Right lobe of liver (tissue), 6 donors: ENCODE measurements at regions not wholly inside any gene's neighbourhood (a gene's known extent, or its start where the extent isn't known, plus 50 kb on each side); places are given as distances from the start of the nearest gene placed in this dataset.

Experiments used
- ATAC-seq, 4 donors: fragments of 200-7000 bp; cut with Tn5 transposase; one replicate each; pipeline ENCODE4 v1.9.1; 2020; ENCODE audit warnings: mild to moderate bottlenecking in 4 of 4, moderate library complexity in 4 of 4
- DNase-seq, 3 donors: peaks; one replicate each; pipeline ENCODE4 v3.0.0-alpha.2; 2020
- H3K27ac ChIP-seq, 3 donors: fragments of 200-600 bp; one replicate each; pipeline ENCODE4 v1.8.0; 2022
- H3K27me3 ChIP-seq, 2 donors: fragments of 200-600 bp; one replicate each; pipeline ENCODE4 v1.8.0; 2022
- H3K36me3 ChIP-seq, 4 donors: fragments of 200-600 bp; sonication (generic) in 1 of 4; one replicate each; pipeline versions ENCODE4 v1.5.1 to v1.8.0; 2017 to 2022; ENCODE audit warnings: control low read depth in 1 of 4
- H3K4me1 ChIP-seq, 4 donors: fragments of 200-600 bp; sonication (generic) in 1 of 4; one replicate each; pipeline versions ENCODE4 v1.5.1 to v1.8.0; 2017 to 2022; ENCODE audit warnings: control low read depth in 1 of 4
- H3K4me3 ChIP-seq, 3 donors: fragments of 200-600 bp; one replicate each; pipeline ENCODE4 v1.8.0; 2022
- H3K9me3 ChIP-seq, 4 donors: fragments of 200-600 bp; sonication (generic) in 1 of 4; one replicate each; pipeline versions ENCODE4 v1.5.1 to v1.8.0; 2017 to 2022; ENCODE audit warnings: control low read depth in 1 of 4
- POLR2A ChIP-seq: fragments of 450-650 bp; IDR thresholded peaks from one replicate; pipeline ENCODE4 v1.6.1; 2017; ENCODE audit warnings: antibody characterized with exemption, mild to moderate bottlenecking
- WGBS: methylation state at CpG from one replicate; pipeline ENCODE4 v1.1.6; 2018; ENCODE audit warnings: low coverage, low lambda C conversion rate; ENCODE audit not compliant: insufficient coverage; ENCODE audit errors: missing lambda C conversion rate; 5-methylcytosine and 5-hydroxymethylcytosine counted together
- intact Hi-C, 2 donors: fragments of 100-400 bp; cut with DNase I; formaldehyde crosslinking; loops; one replicate each; pipeline versions ENCODE4 v1.11.2 to v1.14.1; 2022
- TF ChIP-seq, protein P1 (sequence below), 4 donors: fragments of 200-600 bp in 3 of 4; fragments of 450-650 bp in 1 of 4; IDR thresholded peaks; one replicate each; pipeline versions ENCODE4 v1.5.1 to v1.8.0; 2016 to 2022; ENCODE audit warnings: antibody characterized with exemption in 4 of 4, mild to moderate bottlenecking in 2 of 4
- donor health status: DM: no; HTN: yes; CAD: no.
- donor health status: DM: no; HTN: no; CAD: no.
- donor health status: DM: no; HTN: no; CAD: no.
- donor health status: DM: no; HTN: yes; CAD: no.
- donor health status: DM: no; HTN: yes; CAD: no.

DNA sequence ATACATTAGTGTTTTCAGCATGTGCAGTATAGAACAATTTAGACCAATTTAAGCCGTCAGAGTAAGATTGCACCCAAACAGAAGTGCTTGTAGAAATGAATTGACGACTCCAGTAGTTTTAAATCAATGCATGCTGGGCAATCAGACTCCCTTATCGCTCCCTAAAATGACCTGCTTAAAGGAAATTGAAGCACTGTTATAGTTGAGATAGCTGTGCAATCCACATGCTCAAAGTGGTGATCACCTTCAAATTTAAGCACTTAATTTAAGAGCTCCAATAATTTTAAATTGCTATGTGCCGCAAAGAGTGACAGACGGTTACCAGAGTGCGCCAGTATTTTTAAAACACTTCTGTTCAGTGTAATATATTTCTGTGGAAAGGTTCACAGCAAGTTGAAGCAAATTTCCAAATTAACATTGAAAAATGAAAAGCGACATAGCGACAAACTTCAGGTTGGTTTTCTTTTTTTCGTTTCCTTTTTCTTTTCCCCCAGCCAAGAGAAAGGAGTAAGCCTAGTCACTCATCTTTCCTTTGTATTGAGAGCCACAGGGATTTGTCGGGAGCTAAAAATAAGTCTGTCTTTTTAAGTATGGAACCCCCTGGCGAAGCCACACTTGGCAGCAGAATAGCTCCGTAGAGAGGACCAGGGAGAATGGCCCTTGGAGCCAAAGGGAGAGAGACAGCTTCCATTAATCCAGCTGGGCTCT is 436.4 kb upstream of the RBMS3 start:
- Histone ChIP-seq H3K9me3 (no peaks in the 10 kb centered on the region), H3K27ac (no peak overlapping the region), H3K4me3 (no peak overlapping the region), H3K36me3 (no peaks in the 10 kb centered on the region), H3K4me1 (no peaks in the 10 kb centered on the region), H3K27me3 (no peaks in the 10 kb centered on the region)
- WGBS = 69% methylated on average over 12 of the region's 12 CpGs
- DNase-seq (no peak), ATAC-seq (no peak)
- TF ChIP-seq, protein P1, sequence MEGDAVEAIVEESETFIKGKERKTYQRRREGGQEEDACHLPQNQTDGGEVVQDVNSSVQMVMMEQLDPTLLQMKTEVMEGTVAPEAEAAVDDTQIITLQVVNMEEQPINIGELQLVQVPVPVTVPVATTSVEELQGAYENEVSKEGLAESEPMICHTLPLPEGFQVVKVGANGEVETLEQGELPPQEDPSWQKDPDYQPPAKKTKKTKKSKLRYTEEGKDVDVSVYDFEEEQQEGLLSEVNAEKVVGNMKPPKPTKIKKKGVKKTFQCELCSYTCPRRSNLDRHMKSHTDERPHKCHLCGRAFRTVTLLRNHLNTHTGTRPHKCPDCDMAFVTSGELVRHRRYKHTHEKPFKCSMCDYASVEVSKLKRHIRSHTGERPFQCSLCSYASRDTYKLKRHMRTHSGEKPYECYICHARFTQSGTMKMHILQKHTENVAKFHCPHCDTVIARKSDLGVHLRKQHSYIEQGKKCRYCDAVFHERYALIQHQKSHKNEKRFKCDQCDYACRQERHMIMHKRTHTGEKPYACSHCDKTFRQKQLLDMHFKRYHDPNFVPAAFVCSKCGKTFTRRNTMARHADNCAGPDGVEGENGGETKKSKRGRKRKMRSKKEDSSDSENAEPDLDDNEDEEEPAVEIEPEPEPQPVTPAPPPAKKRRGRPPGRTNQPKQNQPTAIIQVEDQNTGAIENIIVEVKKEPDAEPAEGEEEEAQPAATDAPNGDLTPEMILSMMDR (IDR thresholded peaks at IDR 0.05) = no peak
- no peak for TF ChIP-seq POLR2A
- intact Hi-C loops = no loop called here

- no peak for DNase-seq
- Histone ChIP-seq H3K27ac (no peak overlapping the region), H3K27me3 (no peaks in the 10 kb centered on the region), H3K4me3 (no peak overlapping the region), H3K9me3 (no peaks in the 10 kb centered on the region), H3K36me3 (no peaks in the 10 kb centered on the region), H3K4me1 (no peaks in the 10 kb centered on the region)
- no peak for ATAC-seq
- TF ChIP-seq POLR2A = no peak
- TF ChIP-seq, protein P1 (IDR thresholded peaks at IDR 0.05) = no peak
- no CpG with 5 or more reads among the region's 4 CpGs for WGBS
- intact Hi-C loops = no loop called here
These were observed 435.9 kb upstream of the RBMS3 start for GRCh38 chr3:28845006-28845324.

- Histone ChIP-seq H3K36me3 (no peaks in the 10 kb centered on the region), H3K27me3 (no peaks in the 10 kb centered on the region), H3K4me3 (no peak overlapping the region), H3K4me1 (no peaks in the 10 kb centered on the region), H3K9me3 (no peaks in the 10 kb centered on the region), H3K27ac (no peak overlapping the region)
- no peak for DNase-seq
- 70% methylated on average over 7 of the region's 14 CpGs for WGBS
- no peak for ATAC-seq
- intact Hi-C loops = no loop called here
- TF ChIP-seq, protein P1 (IDR thresholded peaks at IDR 0.05) = no peak
- TF ChIP-seq POLR2A = no peak
These were observed 433.8 kb upstream of the RBMS3 start for GRCh38 chr3:28846971-28847478.

DNA sequence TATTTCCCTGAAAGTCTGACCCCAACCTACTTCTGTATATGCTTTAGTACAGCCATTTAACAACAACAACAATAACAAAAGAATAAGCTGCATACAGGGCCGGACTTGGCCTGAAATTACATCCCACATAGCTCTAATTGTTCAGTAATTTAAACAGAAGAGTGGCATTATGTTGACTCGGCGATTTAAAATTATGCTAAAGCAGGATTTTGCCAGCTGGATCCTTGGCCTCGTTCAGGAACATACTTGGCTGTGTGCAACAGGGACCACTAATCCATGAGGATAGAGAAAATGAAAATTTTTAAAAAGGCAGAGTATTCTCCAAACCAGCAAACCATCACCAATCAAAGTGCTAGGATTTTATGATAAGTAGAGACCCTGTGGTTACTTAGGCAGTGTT is 433.1 kb upstream of the RBMS3 start:
- H3K4me3 ChIP-seq = no peak overlapping the region
- H3K27me3 ChIP-seq = no peaks in the 10 kb centered on the region
- intact Hi-C loops = no loop called here
- no peaks in the 10 kb centered on the region for H3K36me3 ChIP-seq
- no peaks in the 10 kb centered on the region for H3K9me3 ChIP-seq
- no peak for ATAC-seq
- no peak overlapping the region for H3K27ac ChIP-seq
- H3K4me1 ChIP-seq = no peaks in the 10 kb centered on the region
- TF ChIP-seq, protein P1 (IDR thresholded peaks at IDR 0.05) = no peak
- no peak for TF ChIP-seq POLR2A
- 59% methylated on average over 4 of the region's 4 CpGs for whole genome bisulfite sequencing
- no peak for DNase-seq
